PFSK-1 (cell line): ENCODE measurements at regions not wholly inside any gene's neighbourhood (a gene's known extent, or its start where the extent isn't known, plus 50 kb on each side); places are given as distances from the start of the nearest gene placed in this dataset.

ENCODE experiments used
- FOXP2 ChIP-seq: optimal IDR thresholded peaks from 2 replicates; pipeline ENCODE3; 2011; ENCODE audit warnings: borderline replicate concordance, control low read depth, inconsistent platforms; ENCODE audit not compliant: insufficient read depth; ENCODE audit errors: extremely low read length, extremely low read depth
- POLR2AphosphoS5 ChIP-seq: IDR thresholded peaks from 2 replicates; pipeline ENCODE4 v1.6.1; 2012; ENCODE audit warnings: low read depth, mild to moderate bottlenecking, control low read depth, low read length, moderate library complexity
- SIN3A ChIP-seq: IDR thresholded peaks from 2 replicates; pipeline ENCODE4 v1.6.1; 2012; ENCODE audit warnings: mild to moderate bottlenecking, low read length, moderate library complexity, borderline replicate concordance; ENCODE audit not compliant: insufficient read depth
- TAF1 ChIP-seq: IDR thresholded peaks from 2 replicates; pipeline ENCODE4 v1.6.1; 2012; ENCODE audit warnings: low read length, control low read depth, borderline replicate concordance; ENCODE audit not compliant: insufficient read depth
- TF ChIP-seq, protein P1 (sequence below), 2 experiments: IDR thresholded peaks; 2 replicates each; pipeline versions ENCODE4 v1.6.1 to v1.8.0; 2011 to 2012; ENCODE audit warnings: low read depth in 2 of 2, low read length in 2 of 2, control low read depth in 1 of 2, inconsistent platforms in 1 of 2, mild to moderate bottlenecking in 1 of 2, moderate library complexity in 1 of 2; ENCODE audit not compliant: insufficient read depth in 1 of 2

- TF ChIP-seq SIN3A: no peak
- TF ChIP-seq, protein P1, sequence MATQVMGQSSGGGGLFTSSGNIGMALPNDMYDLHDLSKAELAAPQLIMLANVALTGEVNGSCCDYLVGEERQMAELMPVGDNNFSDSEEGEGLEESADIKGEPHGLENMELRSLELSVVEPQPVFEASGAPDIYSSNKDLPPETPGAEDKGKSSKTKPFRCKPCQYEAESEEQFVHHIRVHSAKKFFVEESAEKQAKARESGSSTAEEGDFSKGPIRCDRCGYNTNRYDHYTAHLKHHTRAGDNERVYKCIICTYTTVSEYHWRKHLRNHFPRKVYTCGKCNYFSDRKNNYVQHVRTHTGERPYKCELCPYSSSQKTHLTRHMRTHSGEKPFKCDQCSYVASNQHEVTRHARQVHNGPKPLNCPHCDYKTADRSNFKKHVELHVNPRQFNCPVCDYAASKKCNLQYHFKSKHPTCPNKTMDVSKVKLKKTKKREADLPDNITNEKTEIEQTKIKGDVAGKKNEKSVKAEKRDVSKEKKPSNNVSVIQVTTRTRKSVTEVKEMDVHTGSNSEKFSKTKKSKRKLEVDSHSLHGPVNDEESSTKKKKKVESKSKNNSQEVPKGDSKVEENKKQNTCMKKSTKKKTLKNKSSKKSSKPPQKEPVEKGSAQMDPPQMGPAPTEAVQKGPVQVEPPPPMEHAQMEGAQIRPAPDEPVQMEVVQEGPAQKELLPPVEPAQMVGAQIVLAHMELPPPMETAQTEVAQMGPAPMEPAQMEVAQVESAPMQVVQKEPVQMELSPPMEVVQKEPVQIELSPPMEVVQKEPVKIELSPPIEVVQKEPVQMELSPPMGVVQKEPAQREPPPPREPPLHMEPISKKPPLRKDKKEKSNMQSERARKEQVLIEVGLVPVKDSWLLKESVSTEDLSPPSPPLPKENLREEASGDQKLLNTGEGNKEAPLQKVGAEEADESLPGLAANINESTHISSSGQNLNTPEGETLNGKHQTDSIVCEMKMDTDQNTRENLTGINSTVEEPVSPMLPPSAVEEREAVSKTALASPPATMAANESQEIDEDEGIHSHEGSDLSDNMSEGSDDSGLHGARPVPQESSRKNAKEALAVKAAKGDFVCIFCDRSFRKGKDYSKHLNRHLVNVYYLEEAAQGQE (IDR thresholded peaks at IDR 0.05; ENCODE audit: insufficient read depth in 1 of 2, low read depth in 2 of 2, low read length in 2 of 2): no peak
- no peak for TF ChIP-seq FOXP2
- no peak for TF ChIP-seq POLR2AphosphoS5
- no peak for TF ChIP-seq TAF1
Measured at GRCh38 chr3:72129501-72130094, 344.6 kb upstream of the PROK2 start.
